Mucosa of descending colon (tissue), 3 donors: ENCODE measurements at regions not wholly inside any gene's neighbourhood (a gene's known extent, or its start where the extent isn't known, plus 50 kb on each side); places are given as distances from the start of the nearest gene placed in this dataset.

Experiments used
- ATAC-seq: fragments of 200-7000 bp; cut with Tn5 transposase; one replicate; pipeline ENCODE4 v1.9.1; 2020; ENCODE audit warnings: mild to moderate bottlenecking, moderate library complexity
- DNase-seq, 3 donors: peaks; one replicate each; pipeline ENCODE4 v3.0.0-alpha.2; 2020
- H3K36me3 ChIP-seq: fragments of 200-600 bp; one replicate; pipeline ENCODE4 v1.8.0; 2021; ENCODE audit warnings: low read depth, mild to moderate bottlenecking
- H3K4me1 ChIP-seq: fragments of 200-600 bp; one replicate; pipeline ENCODE4 v1.8.0; 2021; ENCODE audit warnings: low read depth, mild to moderate bottlenecking
- H3K4me3 ChIP-seq: fragments of 200-600 bp; one replicate; pipeline ENCODE4 v1.8.0; 2021; ENCODE audit warnings: mild to moderate bottlenecking
- H3K9me3 ChIP-seq: fragments of 200-600 bp; one replicate; pipeline ENCODE4 v1.8.0; 2021; ENCODE audit warnings: mild to moderate bottlenecking
- CTCF ChIP-seq: fragments of 200-600 bp; IDR thresholded peaks from one replicate; pipeline ENCODE4 v1.8.0; 2022; ENCODE audit warnings: antibody characterized with exemption, mild to moderate bottlenecking
- intact Hi-C, 2 donors: fragments of 100-400 bp; cut with DNase I in 1 of 2; cut with micrococcal nuclease in 1 of 2; formaldehyde crosslinking; loops; one replicate each; pipeline versions ENCODE4 v1.11.0 to v1.11.1; 2022; cut with DNase I, micrococcal nuclease
- donor health status: DM: no; HTN: no; CAD: no; lungs with moderate emphysema.
- donor health status: DM: no; HTN: no; CAD: no.
- donor health status: DM: no; HTN: yes; CAD: no.

- no peaks in the 10 kb centered on the region for H3K4me1 ChIP-seq
- no peak overlapping the region for H3K4me3 ChIP-seq
- ATAC-seq: no peak
- intact Hi-C loops: no loop called here
- no peaks in the 10 kb centered on the region for H3K36me3 ChIP-seq
- H3K9me3 ChIP-seq: no peaks in the 10 kb centered on the region
- DNase-seq: no peak
- TF ChIP-seq CTCF: no peak
Observed at GRCh38 chr4:154073107-154073822, 284.4 kb upstream of the SFRP2 start.

DNA sequence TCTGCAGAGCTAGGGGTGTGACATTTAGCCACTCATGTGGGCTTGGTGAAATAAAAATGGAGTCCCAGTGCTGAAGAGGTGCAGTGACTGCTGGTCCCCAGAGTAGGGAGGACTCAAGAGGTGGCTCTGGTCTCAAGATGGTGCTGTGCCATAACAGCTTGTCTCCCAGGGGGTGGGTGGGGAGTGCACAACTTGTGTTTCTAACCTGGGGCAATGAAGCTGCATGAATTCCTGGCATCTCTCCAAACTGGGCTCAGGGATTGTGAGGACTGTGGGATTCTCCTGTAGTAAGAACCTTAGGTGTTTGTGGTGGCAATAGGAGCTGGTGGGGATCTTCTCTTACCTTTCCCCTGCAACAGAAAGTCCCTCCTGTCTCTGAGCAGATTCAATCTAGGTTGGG, 278.9 kb upstream of the SFRP2 start:
- peaks cover 14% of the 10 kb centered on the region for H3K9me3 ChIP-seq
- DNase-seq (no peak), ATAC-seq (no peak)
- no peaks in the 10 kb centered on the region for H3K4me1 ChIP-seq
- intact Hi-C loops: no loop called here
- H3K4me3 ChIP-seq: no peak overlapping the region
- no peaks in the 10 kb centered on the region for H3K36me3 ChIP-seq
- TF ChIP-seq CTCF: no peak

DNA sequence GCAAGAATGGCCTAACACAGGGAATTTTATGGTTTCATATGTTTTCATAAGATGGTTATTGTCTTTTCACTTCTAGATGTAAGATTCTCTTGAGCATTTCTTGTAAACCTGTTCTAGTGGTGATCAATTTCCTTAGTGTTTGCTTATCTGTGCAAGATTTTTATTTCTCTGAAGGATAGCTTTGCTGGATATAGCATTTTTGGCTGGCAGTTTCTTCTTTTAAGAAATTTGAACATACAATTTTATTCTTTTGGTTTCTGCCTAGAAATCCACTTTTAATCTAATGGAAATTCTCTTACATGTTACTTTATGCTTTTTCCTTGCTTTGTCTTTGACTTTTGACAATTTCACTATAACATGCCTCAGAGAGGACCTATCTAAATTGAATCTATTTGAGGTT, 276.5 kb upstream of the SFRP2 start:
- H3K36me3 ChIP-seq: no peaks in the 10 kb centered on the region
- no peak for ATAC-seq
- no peak for DNase-seq
- TF ChIP-seq CTCF: no peak
- no peaks in the 10 kb centered on the region for H3K4me1 ChIP-seq
- H3K4me3 ChIP-seq: no peak overlapping the region
- intact Hi-C loops: no loop called here
- H3K9me3 ChIP-seq: peaks cover 22% of the 10 kb centered on the region

- H3K4me3 ChIP-seq: no peak overlapping the region
- no peak for DNase-seq
- TF ChIP-seq CTCF: no peak
- ATAC-seq: no peak
- no peaks in the 10 kb centered on the region for H3K36me3 ChIP-seq
- intact Hi-C loops: no loop called here
- no peaks in the 10 kb centered on the region for H3K4me1 ChIP-seq
- H3K9me3 ChIP-seq: peaks cover 29% of the 10 kb centered on the region
Observed at GRCh38 chr4:154064244-154064643, 275.4 kb upstream of the SFRP2 start.

- intact Hi-C loops: no loop called here
- no peak overlapping the region for H3K4me3 ChIP-seq
- peak in 1 of 3 donors; percentile 27 for DNase-seq
- no peaks in the 10 kb centered on the region for H3K36me3 ChIP-seq
- H3K4me1 ChIP-seq: no peaks in the 10 kb centered on the region
- no peak for TF ChIP-seq CTCF
- peaks cover 11% of the 10 kb centered on the region for H3K9me3 ChIP-seq
- no peak for ATAC-seq
Observed at GRCh38 chr4:154049457-154050181, 260.7 kb upstream of the SFRP2 start.
